Hepatocyte (in vitro differentiated cells): ENCODE measurements at regions not wholly inside any gene's neighbourhood (a gene's known extent, or its start where the extent isn't known, plus 50 kb on each side); places are given as distances from the start of the nearest gene placed in this dataset.

Source experiments
- DNase-seq: peaks from one replicate; pipeline ENCODE4 v3.0.0-alpha.2; 2016; ENCODE audit warnings: low spot score
- H2AFZ ChIP-seq: fragments of 200-600 bp; sonication (generic); 2 replicates; pipeline ENCODE4 v1.6.0; 2016; ENCODE audit warnings: antibody characterized with exemption, mild to moderate bottlenecking
- H3K27ac ChIP-seq: fragments of 200-600 bp; sonication (generic); 2 replicates; pipeline ENCODE4 v1.5.1; 2016; ENCODE audit warnings: mild to moderate bottlenecking
- H3K27me3 ChIP-seq: fragments of 200-600 bp; sonication (generic); 2 replicates; pipeline ENCODE4 v1.6.1; 2016
- H3K36me3 ChIP-seq: fragments of 200-600 bp; sonication (generic); replicated peaks from 2 replicates; pipeline ENCODE4 v1.5.1; 2016; ENCODE audit warnings: low read depth; ENCODE audit not compliant: insufficient read depth
- H3K4me1 ChIP-seq: fragments of 200-600 bp; sonication (generic); 2 replicates; pipeline ENCODE4 v1.5.1; 2016; ENCODE audit warnings: mild to moderate bottlenecking, moderate library complexity; ENCODE audit not compliant: insufficient read depth
- H3K4me2 ChIP-seq: fragments of 200-600 bp; sonication (generic); 2 replicates; pipeline ENCODE4 v1.6.0; 2016
- H3K4me3 ChIP-seq: fragments of 200-600 bp; sonication (generic); 2 replicates; pipeline ENCODE4 v1.5.1; 2016; ENCODE audit warnings: mild to moderate bottlenecking
- H3K79me2 ChIP-seq: fragments of 200-600 bp; sonication (generic); 2 replicates; pipeline ENCODE4 v1.6.0; 2017; ENCODE audit warnings: mild to moderate bottlenecking
- H3K9me2 ChIP-seq: fragments of 200-600 bp; sonication (generic); replicated peaks from 2 replicates; pipeline ENCODE4 v1.6.0; 2017; ENCODE audit warnings: mild to moderate bottlenecking; ENCODE audit not compliant: insufficient read depth
- H3K9me3 ChIP-seq: fragments of 200-600 bp; sonication (generic); 2 replicates; pipeline ENCODE4 v1.5.1; 2016; ENCODE audit warnings: low read depth, mild to moderate bottlenecking
- H4K20me1 ChIP-seq: fragments of 200-600 bp; sonication (generic); 2 replicates; pipeline ENCODE4 v1.6.0; 2016; ENCODE audit warnings: mild to moderate bottlenecking; ENCODE audit not compliant: insufficient read depth, poor library complexity, severe bottlenecking
- CTCF ChIP-seq: fragments of 200-600 bp; sonication (generic); IDR thresholded peaks from 2 replicates; pipeline ENCODE4 v1.5.1; 2016; ENCODE audit warnings: antibody characterized with exemption, mild to moderate bottlenecking; ENCODE audit not compliant: poor library complexity
- EZH2 ChIP-seq: fragments of 200-600 bp; sonication (generic); IDR thresholded peaks from 2 replicates; pipeline ENCODE4 v1.6.1; 2016; ENCODE audit warnings: antibody characterized with exemption, mild to moderate bottlenecking, borderline replicate concordance
- EZH2phosphoT487 ChIP-seq: fragments of 200-600 bp; sonication (generic); IDR thresholded peaks from one replicate; pipeline ENCODE4 v1.6.1; 2018; ENCODE audit warnings: antibody characterized with exemption, mild to moderate bottlenecking, low read depth, moderate library complexity; ENCODE audit not compliant: unreplicated experiment, severe bottlenecking
- WGBS: methylation state at CpG from one replicate; pipeline ENCODE4 v1.1.6; 2016; ENCODE audit warnings: low lambda C conversion rate; ENCODE audit errors: missing lambda C conversion rate; 5-methylcytosine and 5-hydroxymethylcytosine counted together

GRCh38 chr12:82047446-82047845 is 288.3 kb upstream of the PPFIA2 start:
- H3K4me1 ChIP-seq = no peaks in the 10 kb centered on the region
- no peaks in the 10 kb centered on the region for H3K79me2 ChIP-seq
- no peaks in the 10 kb centered on the region for H3K36me3 ChIP-seq
- no peaks in the 10 kb centered on the region for H4K20me1 ChIP-seq
- no peak for DNase-seq
- WGBS = 74% methylated on average over 2 of the region's 2 CpGs
- no peak overlapping the region for H3K4me2 ChIP-seq
- no peak overlapping the region for H2AFZ ChIP-seq
- H3K27me3 ChIP-seq = no peaks in the 10 kb centered on the region
- H3K4me3 ChIP-seq = no peak overlapping the region
- no peaks in the 10 kb centered on the region for H3K9me3 ChIP-seq
- no peak overlapping the region for H3K27ac ChIP-seq
- H3K9me2 ChIP-seq = no peaks in the 10 kb centered on the region
- TF ChIP-seq CTCF (no peak), EZH2phosphoT487 (no peak), EZH2 (no peak)

- no peaks in the 10 kb centered on the region for H3K79me2 ChIP-seq
- H3K27ac ChIP-seq = no peak overlapping the region
- no peaks in the 10 kb centered on the region for H3K9me3 ChIP-seq
- no peak overlapping the region for H2AFZ ChIP-seq
- H3K4me2 ChIP-seq = no peak overlapping the region
- H3K27me3 ChIP-seq = no peaks in the 10 kb centered on the region
- H4K20me1 ChIP-seq = no peaks in the 10 kb centered on the region
- no peaks in the 10 kb centered on the region for H3K4me1 ChIP-seq
- H3K9me2 ChIP-seq = no peaks in the 10 kb centered on the region
- DNase-seq = no peak
- no peaks in the 10 kb centered on the region for H3K36me3 ChIP-seq
- TF ChIP-seq CTCF (no peak), EZH2 (no peak), EZH2phosphoT487 (no peak)
- H3K4me3 ChIP-seq = no peak overlapping the region
- WGBS = 64% methylated on average over 2 of the region's 2 CpGs
Measured at GRCh38 chr12:82040987-82041743, 282.0 kb upstream of the PPFIA2 start.

GRCh38 chr12:82034769-82035168 is 275.6 kb upstream of the PPFIA2 start:
- Histone ChIP-seq H2AFZ (no peak overlapping the region), H3K9me2 (peaks cover 4% of the 10 kb centered on the region), H3K4me2 (no peak overlapping the region), H3K27me3 (no peaks in the 10 kb centered on the region), H3K4me1 (no peaks in the 10 kb centered on the region), H3K27ac (no peak overlapping the region), H4K20me1 (no peaks in the 10 kb centered on the region), H3K79me2 (no peaks in the 10 kb centered on the region), H3K36me3 (no peaks in the 10 kb centered on the region), H3K4me3 (no peak overlapping the region), H3K9me3 (no peaks in the 10 kb centered on the region)
- no peak for DNase-seq
- TF ChIP-seq CTCF = no peak

GRCh38 chr12:82029936-82030335 is 270.8 kb upstream of the PPFIA2 start:
- Histone ChIP-seq H3K27me3 (no peaks in the 10 kb centered on the region), H3K9me3 (no peaks in the 10 kb centered on the region), H3K9me2 (peaks cover 2% of the 10 kb centered on the region), H3K4me2 (no peak overlapping the region), H3K27ac (no peak overlapping the region), H3K79me2 (no peaks in the 10 kb centered on the region), H3K4me3 (no peak overlapping the region), H3K36me3 (no peaks in the 10 kb centered on the region), H4K20me1 (no peaks in the 10 kb centered on the region), H3K4me1 (no peaks in the 10 kb centered on the region), H2AFZ (no peak overlapping the region)
- TF ChIP-seq EZH2phosphoT487 = no peak
- 77% methylated on average over 1 of the region's 1 CpG for WGBS
- DNase-seq = no peak
